OCI-LY1 (cell line): ENCODE measurements at regions not wholly inside any gene's neighbourhood (a gene's known extent, or its start where the extent isn't known, plus 50 kb on each side); places are given as distances from the start of the nearest gene placed in this dataset.

Source experiments
- H2AFZ ChIP-seq: fragments of 200-600 bp; sonication (generic), shearing (Covaris generic); 2 replicates; pipeline ENCODE4 v1.6.0; 2014; ENCODE audit warnings: antibody characterized with exemption, mild to moderate bottlenecking, low read length
- H3F3A ChIP-seq: fragments of 200-600 bp; sonication (generic), shearing (Covaris generic); 2 replicates; pipeline ENCODE4 v1.6.0; 2014; ENCODE audit warnings: mild to moderate bottlenecking, antibody characterized with exemption, low read length, moderate library complexity; ENCODE audit not compliant: insufficient read depth
- H3K27ac ChIP-seq: fragments of 200-600 bp; sonication (generic); 2 replicates; pipeline ENCODE4 v1.5.1; 2014; ENCODE audit warnings: low read length, mixed run types, mild to moderate bottlenecking, low read depth; ENCODE audit not compliant: poor library complexity, severe bottlenecking
- H3K27me3 ChIP-seq: fragments of 200-600 bp; sonication (generic); 2 replicates; pipeline ENCODE4 v1.6.0; 2014; ENCODE audit warnings: antibody characterized with exemption, mild to moderate bottlenecking, low read length, moderate library complexity; ENCODE audit not compliant: insufficient read depth
- H3K36me3 ChIP-seq: fragments of 200-600 bp; sonication (generic); 2 replicates; pipeline ENCODE4 v1.6.1; 2014; ENCODE audit warnings: mild to moderate bottlenecking, antibody characterized with exemption, low read length, moderate library complexity, mixed read lengths; ENCODE audit not compliant: insufficient read depth
- H3K4me1 ChIP-seq: fragments of 200-600 bp; sonication (generic); 2 replicates; pipeline ENCODE4 v1.5.1; 2014; ENCODE audit warnings: mild to moderate bottlenecking, low read length, moderate library complexity; ENCODE audit not compliant: insufficient read depth, severe bottlenecking
- H3K4me2 ChIP-seq: fragments of 200-600 bp; sonication (generic), shearing (Covaris generic); 2 replicates; pipeline ENCODE4 v1.6.1; 2014; ENCODE audit warnings: low read length
- H3K4me3 ChIP-seq: fragments of 200-600 bp; sonication (generic); 2 replicates; pipeline ENCODE4 v1.5.1; 2014; ENCODE audit warnings: low read length, low read depth, mild to moderate bottlenecking, mixed read lengths; ENCODE audit not compliant: poor library complexity, severe bottlenecking
- H3K79me2 ChIP-seq: fragments of 200-600 bp; shearing (Covaris generic); 2 replicates; pipeline ENCODE4 v1.6.1; 2016; ENCODE audit warnings: mixed run types, low read length, mixed read lengths; ENCODE audit not compliant: insufficient read depth
- H3K9ac ChIP-seq: fragments of 200-600 bp; sonication (generic), shearing (Covaris generic); 2 replicates; pipeline ENCODE4 v1.6.1; 2014; ENCODE audit warnings: mild to moderate bottlenecking, low read length, mixed read lengths
- H3K9me2 ChIP-seq: fragments of 200-600 bp; sonication (generic), shearing (Covaris generic); 2 replicates; pipeline ENCODE4 v1.6.1; 2014; ENCODE audit warnings: low read depth, mild to moderate bottlenecking, low read length, mixed read lengths
- H3K9me3 ChIP-seq: fragments of 200-600 bp; shearing (Covaris generic); 2 replicates; pipeline ENCODE4 v1.6.1; 2014; ENCODE audit warnings: low read length, mixed read lengths
- H4K20me1 ChIP-seq: fragments of 200-600 bp; sonication (generic), shearing (Covaris generic); 2 replicates; pipeline ENCODE4 v1.6.0; 2016; ENCODE audit warnings: mild to moderate bottlenecking, low read length; ENCODE audit not compliant: insufficient read depth
- CTCF ChIP-seq: fragments of 200-600 bp; sonication (generic), shearing (Covaris generic); IDR thresholded peaks from 2 replicates; pipeline ENCODE4 v1.5.1; 2017; ENCODE audit warnings: mild to moderate bottlenecking, antibody characterized with exemption, low read length, moderate library complexity, mixed read lengths
- EZH2 ChIP-seq: fragments of 200-600 bp; sonication (generic), shearing (Covaris generic); IDR thresholded peaks from 2 replicates; pipeline ENCODE4 v1.8.0; 2017; ENCODE audit warnings: borderline replicate concordance, mixed run types, mild to moderate bottlenecking, antibody characterized with exemption, low read length, moderate library complexity, mixed read lengths

GRCh38 chr16:75924397-75924796 is 198.1 kb upstream of the CPHXL start:
- H3K4me2 ChIP-seq, result no peak overlapping the region
- no peaks in the 10 kb centered on the region for H3K4me1 ChIP-seq
- H3F3A ChIP-seq, result no peaks in the 10 kb centered on the region
- TF ChIP-seq EZH2, result no peak
- TF ChIP-seq CTCF, result no peak
- 0 out of 2 replicates have a peak, but pooled peaks cover 4% of the 10 kb centered on the region for H3K27me3 ChIP-seq
- H3K36me3 ChIP-seq, result no peaks in the 10 kb centered on the region
- H3K27ac ChIP-seq, result no peak overlapping the region
- no peaks in the 10 kb centered on the region for H3K79me2 ChIP-seq
- H3K9me2 ChIP-seq, result no peaks in the 10 kb centered on the region
- no peak overlapping the region for H3K4me3 ChIP-seq
- no peaks in the 10 kb centered on the region for H4K20me1 ChIP-seq
- no peak overlapping the region for H2AFZ ChIP-seq
- no peak overlapping the region for H3K9ac ChIP-seq
- H3K9me3 ChIP-seq, result no peaks in the 10 kb centered on the region

GRCh38 chr16:75927810-75928209 is 201.5 kb upstream of the CPHXL start:
- Histone ChIP-seq H3K4me2 (no peak overlapping the region), H3K9me3 (no peaks in the 10 kb centered on the region), H3K36me3 (no peaks in the 10 kb centered on the region), H3K9me2 (no peaks in the 10 kb centered on the region), H3K27me3 (0 out of 2 replicates have a peak, but pooled peaks cover 4% of the 10 kb centered on the region), H3K9ac (no peak overlapping the region), H3K4me3 (no peak overlapping the region), H4K20me1 (no peaks in the 10 kb centered on the region), H3K4me1 (no peaks in the 10 kb centered on the region), H2AFZ (no peak overlapping the region), H3K27ac (no peak overlapping the region), H3K79me2 (no peaks in the 10 kb centered on the region), H3F3A (no peaks in the 10 kb centered on the region)
- TF ChIP-seq EZH2 (no peak), CTCF (no peak)

GRCh38 chr16:75928295-75928694 is 202.0 kb upstream of the CPHXL start:
- H3K27ac ChIP-seq, result no peak overlapping the region
- H3K4me3 ChIP-seq, result no peak overlapping the region
- H3K27me3 ChIP-seq, result 0 out of 2 replicates have a peak, but pooled peaks cover 4% of the 10 kb centered on the region
- no peaks in the 10 kb centered on the region for H3F3A ChIP-seq
- no peaks in the 10 kb centered on the region for H3K9me2 ChIP-seq
- no peak overlapping the region for H2AFZ ChIP-seq
- no peak for TF ChIP-seq CTCF
- TF ChIP-seq EZH2, result no peak
- no peak overlapping the region for H3K9ac ChIP-seq
- H3K4me2 ChIP-seq, result no peak overlapping the region
- H3K4me1 ChIP-seq, result no peaks in the 10 kb centered on the region
- no peaks in the 10 kb centered on the region for H4K20me1 ChIP-seq
- no peaks in the 10 kb centered on the region for H3K9me3 ChIP-seq
- H3K79me2 ChIP-seq, result no peaks in the 10 kb centered on the region
- H3K36me3 ChIP-seq, result no peaks in the 10 kb centered on the region
